KOPT-K1 (cell line): ENCODE measurements at regions not wholly inside any gene's neighbourhood (a gene's known extent, or its start where the extent isn't known, plus 50 kb on each side); places are given as distances from the start of the nearest gene placed in this dataset.
"Not testable (repeated sequence)": the region's sequence is repeated elsewhere in the genome, so short reads cannot be mapped to it uniquely, and the experiment has no call there.

Experiments
- H3K27ac ChIP-seq: fragments of 200-600 bp; sonication (generic); 2 replicates; pipeline ENCODE4 v1.5.1; 2016; ENCODE audit warnings: antibody characterized with exemption, mild to moderate bottlenecking, low read depth, low read length; ENCODE audit not compliant: poor library complexity, severe bottlenecking
- H3K36me3 ChIP-seq: fragments of 200-600 bp; sonication (generic); 2 replicates; pipeline ENCODE4 v1.5.1; 2017; ENCODE audit warnings: antibody characterized with exemption, mild to moderate bottlenecking, low read length, moderate library complexity; ENCODE audit not compliant: insufficient read depth
- H3K9me3 ChIP-seq: fragments of 200-600 bp; sonication (generic); 2 replicates; pipeline ENCODE4 v1.5.1; 2017; ENCODE audit warnings: antibody characterized with exemption, low read length, mild to moderate bottlenecking; ENCODE audit not compliant: insufficient read depth, poor library complexity, severe bottlenecking

DNA sequence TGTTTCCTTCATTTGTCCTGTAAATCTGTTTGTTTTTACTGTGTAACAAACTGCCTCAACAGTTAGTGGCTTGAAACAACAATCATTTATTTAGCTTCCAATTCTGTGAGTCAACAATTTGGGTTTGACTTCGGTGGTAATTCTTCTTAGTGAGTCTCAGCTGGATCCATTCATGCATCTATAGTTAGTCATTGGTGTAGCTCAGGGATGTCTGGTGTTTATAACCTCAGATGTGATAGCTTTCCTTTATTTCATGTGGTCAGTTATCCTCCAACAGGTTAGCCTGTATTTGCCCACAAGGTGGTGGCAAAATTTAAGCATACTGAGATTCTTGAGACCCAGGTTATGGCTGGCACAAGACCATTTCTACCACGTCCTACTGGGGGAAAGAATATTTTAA, 1267.2 kb downstream of the RAPGEF2 start:
- no peaks in the 10 kb centered on the region for H3K9me3 ChIP-seq
- H3K36me3 ChIP-seq, result no peaks in the 10 kb centered on the region
- H3K27ac ChIP-seq, result no peak overlapping the region

DNA sequence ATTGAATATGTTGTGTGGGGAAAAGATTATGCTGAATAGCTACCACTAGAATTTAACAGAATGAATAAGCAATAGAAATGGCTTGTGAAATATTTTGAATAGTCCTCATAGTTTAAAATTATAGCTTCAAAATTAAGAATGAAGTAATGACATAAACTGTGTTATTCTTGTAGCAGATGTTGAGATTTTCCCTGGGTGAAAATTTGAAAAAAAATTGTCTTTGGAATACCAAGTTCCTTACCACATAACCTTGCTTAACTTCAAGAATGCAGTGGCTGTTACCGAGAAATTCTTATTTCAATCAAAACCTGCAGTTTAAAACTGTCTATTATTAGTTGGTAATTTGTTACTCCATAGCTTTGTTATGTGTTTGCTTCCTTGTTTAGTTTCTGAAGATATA, 1268.6 kb downstream of the RAPGEF2 start:
- no peak overlapping the region for H3K27ac ChIP-seq
- no peaks in the 10 kb centered on the region for H3K36me3 ChIP-seq
- H3K9me3 ChIP-seq, result no peaks in the 10 kb centered on the region

GRCh38 chr4:160372390-160372789, 1269.5 kb downstream of the RAPGEF2 start:
- H3K36me3 ChIP-seq, result no peaks in the 10 kb centered on the region
- no peak overlapping the region for H3K27ac ChIP-seq
- H3K9me3 ChIP-seq, result no peaks in the 10 kb centered on the region

- H3K27ac ChIP-seq, result no peak overlapping the region
- H3K9me3 ChIP-seq, result no peaks in the 10 kb centered on the region
- H3K36me3 ChIP-seq, result no peaks in the 10 kb centered on the region
Measured at GRCh38 chr4:160373911-160374310, 1271.0 kb downstream of the RAPGEF2 start.

- no peaks in the 10 kb centered on the region for H3K36me3 ChIP-seq
- H3K9me3 ChIP-seq, result no peaks in the 10 kb centered on the region
- no peak overlapping the region for H3K27ac ChIP-seq
Measured at GRCh38 chr4:160375772-160376452, 1273.0 kb downstream of the RAPGEF2 start.

- peaks cover 16% of the 10 kb centered on the region for H3K9me3 ChIP-seq
- no peaks in the 10 kb centered on the region for H3K36me3 ChIP-seq
- no peak overlapping the region for H3K27ac ChIP-seq
Measured at GRCh38 chr4:160386846-160387245, 1284.0 kb downstream of the RAPGEF2 start.

DNA sequence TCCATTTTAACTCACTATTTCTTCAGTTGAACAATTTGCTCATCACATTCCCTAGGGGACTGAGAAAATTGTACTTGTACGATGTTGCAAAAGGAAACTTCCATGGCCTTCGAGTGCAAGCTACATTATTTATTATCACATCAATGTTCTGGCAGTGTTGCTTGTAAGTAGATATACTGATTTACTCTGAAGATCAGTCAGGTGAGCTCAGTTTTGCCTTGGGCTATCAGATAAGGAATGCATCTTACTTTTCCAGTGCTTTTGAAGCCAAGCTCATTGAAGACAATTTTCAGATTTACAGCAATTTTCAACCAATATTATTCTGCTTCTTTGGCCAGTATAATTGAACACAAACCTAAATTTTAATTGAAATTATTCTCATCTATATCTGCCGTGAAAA, 1296.9 kb downstream of the RAPGEF2 start:
- Histone ChIP-seq H3K27ac (no peak overlapping the region), H3K36me3 (no peaks in the 10 kb centered on the region), H3K9me3 (no peaks in the 10 kb centered on the region)

GRCh38 chr4:160403081-160403480, 1300.2 kb downstream of the RAPGEF2 start:
- H3K9me3 ChIP-seq, result no peaks in the 10 kb centered on the region
- no peak overlapping the region for H3K27ac ChIP-seq
- no peaks in the 10 kb centered on the region for H3K36me3 ChIP-seq

DNA sequence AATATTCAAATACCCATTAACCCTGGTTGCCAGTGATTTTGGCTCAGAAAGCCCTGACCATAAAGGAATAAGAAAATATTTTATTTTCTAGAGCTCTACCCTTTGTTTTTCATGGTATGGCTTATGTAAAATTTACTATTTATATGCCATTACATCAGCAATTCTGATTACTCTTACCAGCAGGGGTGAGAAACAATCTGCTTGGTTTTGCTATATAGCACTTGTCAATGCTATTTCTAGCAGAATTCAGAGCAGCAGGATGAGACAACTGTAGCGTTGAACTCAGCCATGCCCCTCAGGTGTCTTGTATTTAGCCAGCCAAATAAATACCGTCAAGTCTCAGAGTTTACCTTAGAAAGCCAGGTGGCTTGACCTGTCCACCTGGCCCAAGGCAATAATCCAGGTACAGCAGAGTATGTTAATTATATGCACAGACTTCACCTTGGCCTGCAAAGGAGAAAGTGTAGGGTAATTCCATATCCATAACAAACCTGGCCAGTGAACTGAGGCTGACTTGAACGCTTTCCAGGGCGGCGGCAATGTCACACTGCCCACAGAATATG, 1303.5 kb downstream of the RAPGEF2 start:
- H3K36me3 ChIP-seq, result no peaks in the 10 kb centered on the region
- no peak overlapping the region for H3K27ac ChIP-seq
- H3K9me3 ChIP-seq, result no peaks in the 10 kb centered on the region

DNA sequence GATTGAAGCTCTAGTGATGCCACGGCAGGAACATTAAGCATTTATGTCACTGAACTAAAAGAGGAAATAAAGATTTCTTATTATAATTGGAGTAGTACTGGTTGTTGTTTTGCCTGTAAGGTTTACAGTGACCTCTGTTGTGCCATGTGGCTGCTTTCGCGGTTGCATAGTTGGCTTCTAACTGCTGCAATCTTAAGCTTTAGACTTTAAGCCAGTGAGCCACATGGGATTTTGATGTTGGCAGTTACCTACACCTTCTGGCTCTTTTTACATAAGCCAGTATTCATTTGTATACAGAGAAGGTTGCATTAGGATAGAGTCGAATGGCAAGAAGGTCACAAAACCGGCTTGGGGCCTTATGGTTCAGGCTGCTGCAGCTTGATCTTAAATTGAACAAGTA, 1311.6 kb downstream of the RAPGEF2 start:
- H3K9me3 ChIP-seq, result no peaks in the 10 kb centered on the region
- no peaks in the 10 kb centered on the region for H3K36me3 ChIP-seq
- H3K27ac ChIP-seq, result no peak overlapping the region

GRCh38 chr4:160423879-160424451, 1321.1 kb downstream of the RAPGEF2 start:
- H3K36me3 ChIP-seq, result no peaks in the 10 kb centered on the region
- no peak overlapping the region for H3K27ac ChIP-seq
- H3K9me3 ChIP-seq, result no peaks in the 10 kb centered on the region

DNA sequence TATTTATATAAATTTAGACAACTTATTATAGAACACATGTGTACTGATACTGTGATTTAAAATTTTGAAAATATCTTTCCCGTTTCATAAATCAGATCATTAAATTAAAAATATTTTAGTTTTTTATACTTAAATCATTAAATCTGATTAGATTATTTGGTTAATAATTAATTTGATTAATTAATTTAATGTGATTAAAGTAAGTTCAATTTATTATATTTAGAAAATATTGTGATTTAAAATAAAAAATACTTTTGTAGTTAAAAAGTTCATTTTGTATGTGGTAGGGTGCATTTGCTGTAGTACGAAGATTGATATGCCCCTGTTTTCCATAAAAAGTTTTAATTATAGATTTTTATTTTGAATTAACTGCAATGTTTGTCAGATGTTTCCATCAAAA, 1323.4 kb downstream of the RAPGEF2 start:
- Histone ChIP-seq H3K36me3 (no peaks in the 10 kb centered on the region), H3K9me3 (no peaks in the 10 kb centered on the region), H3K27ac (no peak overlapping the region)

DNA sequence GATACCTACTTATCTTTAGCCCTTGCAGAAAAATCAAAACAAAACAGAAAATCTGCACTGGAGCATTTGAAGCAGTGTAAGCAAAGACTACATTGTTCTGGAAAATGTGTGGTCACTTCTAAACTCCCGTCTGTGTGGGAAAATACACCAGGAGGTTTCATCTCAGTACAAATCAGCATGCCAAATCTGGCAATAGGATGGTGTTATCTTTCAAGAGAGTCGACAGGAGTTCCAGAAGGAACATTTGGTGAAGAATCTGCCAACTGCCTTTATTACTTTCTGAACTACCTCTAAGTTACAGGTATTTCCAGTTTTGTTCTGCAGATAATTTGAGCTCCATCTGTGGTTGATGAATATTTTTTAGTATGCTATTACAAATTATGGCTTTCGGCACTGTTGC, 1348.0 kb downstream of the RAPGEF2 start:
- H3K9me3 ChIP-seq, result no peaks in the 10 kb centered on the region
- no peak overlapping the region for H3K27ac ChIP-seq
- no peaks in the 10 kb centered on the region for H3K36me3 ChIP-seq

DNA sequence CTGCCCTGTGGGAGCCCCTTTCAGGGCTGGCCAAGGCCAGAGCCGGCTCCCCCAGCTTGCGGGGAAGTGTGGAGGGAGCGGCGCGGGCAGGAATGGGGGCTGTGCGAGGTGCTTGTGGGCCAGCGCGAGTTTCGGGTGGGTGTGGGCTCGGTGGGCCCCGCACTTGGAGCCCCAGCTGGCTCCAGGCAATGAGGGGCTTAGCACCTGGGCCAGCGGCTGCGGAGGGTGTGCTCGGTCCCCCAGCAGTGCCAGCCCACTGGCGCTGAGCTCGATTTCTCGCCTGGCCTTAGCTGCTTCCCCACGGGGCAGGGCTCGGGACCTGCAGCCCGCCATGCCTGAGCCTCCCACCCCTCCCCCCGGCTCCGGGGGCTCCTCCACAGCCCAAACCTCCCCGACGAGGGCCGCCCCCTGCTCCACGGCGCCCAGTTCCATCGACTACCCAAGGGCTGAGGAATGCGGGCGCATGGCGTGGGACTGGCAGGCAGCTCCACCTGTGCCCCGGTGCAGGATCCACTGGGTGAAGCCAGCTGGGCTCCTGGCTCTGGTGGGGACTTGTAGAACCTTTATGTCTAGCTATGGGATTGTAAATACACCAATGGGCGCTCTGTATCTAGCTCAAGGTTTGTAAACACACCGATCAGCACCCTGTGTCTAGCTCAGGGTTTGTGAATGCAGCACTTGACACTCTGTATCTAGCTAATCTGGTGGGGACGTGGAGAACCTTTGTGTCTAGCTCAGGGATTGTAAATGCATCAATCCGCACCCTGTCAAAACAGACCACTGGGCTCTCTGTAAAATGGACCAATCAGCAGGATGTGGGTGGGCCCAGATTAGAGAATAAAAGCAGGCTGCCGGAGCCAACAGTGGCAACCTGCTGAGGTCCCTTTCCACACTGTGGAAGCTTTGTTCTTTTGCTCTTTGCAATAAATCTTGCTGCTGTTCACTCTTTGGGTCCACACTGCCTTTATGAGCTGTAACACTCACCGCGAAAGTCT, 1379.1 kb downstream of the RAPGEF2 start:
- H3K36me3 ChIP-seq, H3K9me3 ChIP-seq, H3K27ac ChIP-seq: not testable (repeated sequence)

DNA sequence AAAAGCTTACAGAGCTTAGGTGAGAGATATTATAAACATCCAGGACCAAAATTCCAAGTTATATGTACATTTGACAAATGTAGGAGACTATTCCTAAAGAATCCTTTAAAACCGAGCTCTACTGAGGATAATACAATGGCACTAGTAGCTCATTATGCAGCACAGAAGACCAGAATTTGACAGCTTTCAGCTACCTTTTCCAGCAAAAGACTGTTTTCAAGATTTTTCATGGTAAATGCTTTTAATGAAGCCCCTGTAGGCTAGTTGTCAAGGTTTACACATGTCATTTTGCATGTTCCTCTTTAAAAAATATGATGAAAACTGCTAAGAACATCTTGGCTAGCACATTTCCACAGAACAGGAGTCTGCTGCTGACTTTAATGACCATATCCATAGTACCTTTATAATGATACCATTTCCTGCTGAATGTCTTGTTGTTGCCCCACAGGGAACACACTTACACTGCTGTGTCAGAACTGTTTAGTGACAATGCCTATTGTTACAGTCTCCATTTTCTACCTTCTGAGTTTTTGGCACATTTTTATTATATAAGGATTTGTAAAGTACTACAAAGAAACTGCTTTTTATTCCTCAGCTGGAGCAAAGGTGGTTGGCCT, 1382.3 kb downstream of the RAPGEF2 start:
- Histone ChIP-seq H3K9me3 (no peaks in the 10 kb centered on the region), H3K27ac (no peak overlapping the region), H3K36me3 (no peaks in the 10 kb centered on the region)
